ENCODE measurements at regions not wholly inside any gene's neighbourhood (a gene's known extent, or its start where the extent isn't known, plus 50 kb on each side); places are given as distances from the start of the nearest gene placed in this dataset.

GRCh38 chr12:24561411-24561871, 387.5 kb downstream of the BCAT1 start:
- TF ChIP-seq CTCF (IDR thresholded peaks at IDR 0.05; ENCODE audit: poor library complexity, severe bottlenecking) (no peak), REST (IDR thresholded peaks at IDR 0.05; ENCODE audit: borderline replicate concordance) (no peak), EZH2 (IDR thresholded peaks at IDR 0.05; ENCODE audit: borderline replicate concordance, insufficient read depth, low read length, poor library complexity, severe bottlenecking) (no peak), RAD21 (conservative IDR thresholded peaks at IDR 0.05) (no peak)
